Vagina (tissue), 2 donors: ENCODE measurements at regions not wholly inside any gene's neighbourhood (a gene's known extent, or its start where the extent isn't known, plus 50 kb on each side); places are given as distances from the start of the nearest gene placed in this dataset.

Source experiments
- POLR2A ChIP-seq, 2 donors: fragments of 450-650 bp; IDR thresholded peaks; one replicate each; pipeline ENCODE4 v1.6.1; 2017; ENCODE audit warnings: antibody characterized with exemption in 2 of 2, mild to moderate bottlenecking in 2 of 2, moderate library complexity in 2 of 2
- POLR2AphosphoS5 ChIP-seq, 2 donors: sonication (generic); formaldehyde crosslinking; IDR thresholded peaks; one replicate each; pipeline ENCODE4 v1.9.0; 2017; ENCODE audit warnings: antibody characterized with exemption in 2 of 2, mild to moderate bottlenecking in 2 of 2, low read depth in 1 of 2; ENCODE audit not compliant: insufficient read depth in 1 of 2
- TF ChIP-seq, protein P1 (sequence below), 3 experiments: fragments of 450-650 bp in 2 of 3; fragments of 200-600 bp in 1 of 3; sonication (generic) in 1 of 3; IDR thresholded peaks; one replicate each; pipeline ENCODE4 v1.5.1; 2017 to 2019; ENCODE audit warnings: antibody characterized with exemption in 3 of 3, mild to moderate bottlenecking in 2 of 3, moderate library complexity in 2 of 3

DNA sequence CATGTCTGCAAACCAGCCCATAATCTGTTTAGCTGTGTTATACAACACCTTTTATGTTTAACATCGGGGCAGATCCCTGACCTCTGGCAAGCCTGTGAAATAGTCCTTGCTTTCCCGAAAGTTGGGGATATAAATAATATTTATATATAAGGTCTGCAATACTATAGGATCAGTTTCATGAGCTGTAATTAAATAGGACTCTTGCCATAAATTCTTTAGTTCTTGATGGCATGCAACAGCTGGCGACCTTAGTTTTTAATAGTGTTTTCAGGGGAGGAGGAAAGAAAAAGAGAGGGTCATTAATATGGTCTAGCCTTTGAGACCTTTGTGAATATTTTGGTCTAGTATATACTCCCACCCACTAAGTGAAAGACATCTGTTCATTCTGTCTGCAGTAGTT lies 166.5 kb downstream of the MTX2 start:
- TF ChIP-seq, protein P1, sequence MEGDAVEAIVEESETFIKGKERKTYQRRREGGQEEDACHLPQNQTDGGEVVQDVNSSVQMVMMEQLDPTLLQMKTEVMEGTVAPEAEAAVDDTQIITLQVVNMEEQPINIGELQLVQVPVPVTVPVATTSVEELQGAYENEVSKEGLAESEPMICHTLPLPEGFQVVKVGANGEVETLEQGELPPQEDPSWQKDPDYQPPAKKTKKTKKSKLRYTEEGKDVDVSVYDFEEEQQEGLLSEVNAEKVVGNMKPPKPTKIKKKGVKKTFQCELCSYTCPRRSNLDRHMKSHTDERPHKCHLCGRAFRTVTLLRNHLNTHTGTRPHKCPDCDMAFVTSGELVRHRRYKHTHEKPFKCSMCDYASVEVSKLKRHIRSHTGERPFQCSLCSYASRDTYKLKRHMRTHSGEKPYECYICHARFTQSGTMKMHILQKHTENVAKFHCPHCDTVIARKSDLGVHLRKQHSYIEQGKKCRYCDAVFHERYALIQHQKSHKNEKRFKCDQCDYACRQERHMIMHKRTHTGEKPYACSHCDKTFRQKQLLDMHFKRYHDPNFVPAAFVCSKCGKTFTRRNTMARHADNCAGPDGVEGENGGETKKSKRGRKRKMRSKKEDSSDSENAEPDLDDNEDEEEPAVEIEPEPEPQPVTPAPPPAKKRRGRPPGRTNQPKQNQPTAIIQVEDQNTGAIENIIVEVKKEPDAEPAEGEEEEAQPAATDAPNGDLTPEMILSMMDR (IDR thresholded peaks at IDR 0.05), result no peak
- TF ChIP-seq POLR2A (IDR thresholded peaks at IDR 0.05), result no peak
- no peak for TF ChIP-seq POLR2AphosphoS5 (IDR thresholded peaks at IDR 0.05; ENCODE audit: insufficient read depth in 1 of 2, low read depth in 1 of 2)
